22Rv1 (cell line): ENCODE measurements at regions not wholly inside any gene's neighbourhood (a gene's known extent, or its start where the extent isn't known, plus 50 kb on each side); places are given as distances from the start of the nearest gene placed in this dataset.

Experiments
- ZFX ChIP-seq: fragments of 450-650 bp; IDR thresholded peaks from 2 replicates; pipeline ENCODE4 v1.6.1; 2017; ENCODE audit warnings: antibody characterized with exemption, borderline replicate concordance
- TF ChIP-seq, protein P1 (sequence below): fragments of 450-650 bp; IDR thresholded peaks from 2 replicates; pipeline ENCODE4 v1.5.1; 2017; ENCODE audit warnings: mild to moderate bottlenecking

DNA sequence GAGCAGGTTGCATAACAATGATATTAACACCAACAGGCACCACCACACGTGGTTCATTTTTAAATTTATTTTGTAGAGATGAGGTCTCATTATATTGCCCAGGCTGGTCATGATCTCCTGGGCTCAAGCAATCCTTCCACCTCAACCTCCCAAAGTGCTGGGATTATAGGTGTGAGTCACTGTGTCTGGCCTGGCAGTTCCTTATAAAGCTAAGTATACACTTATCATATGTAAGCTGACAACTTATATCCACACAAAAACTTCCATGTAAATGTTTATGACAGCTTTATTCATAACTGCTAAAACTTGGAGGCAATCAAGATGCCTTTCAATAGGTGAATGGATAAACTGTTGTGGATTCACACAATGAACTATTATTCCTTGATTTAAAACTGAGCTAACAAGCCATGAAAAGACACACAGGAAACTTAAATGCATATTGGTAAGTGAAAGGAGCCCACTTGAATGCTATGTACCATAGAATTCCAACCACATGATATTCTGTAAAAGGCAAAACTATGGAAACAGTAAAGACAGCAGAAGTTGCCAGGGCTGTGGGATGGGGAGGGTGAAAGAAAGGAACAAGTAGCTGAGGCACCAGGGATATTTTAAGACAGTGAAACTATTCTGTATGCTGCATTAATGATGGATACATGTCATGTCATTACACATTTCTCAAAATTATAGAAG, 156.5 kb upstream of the KCNJ18 start:
- TF ChIP-seq, protein P1, sequence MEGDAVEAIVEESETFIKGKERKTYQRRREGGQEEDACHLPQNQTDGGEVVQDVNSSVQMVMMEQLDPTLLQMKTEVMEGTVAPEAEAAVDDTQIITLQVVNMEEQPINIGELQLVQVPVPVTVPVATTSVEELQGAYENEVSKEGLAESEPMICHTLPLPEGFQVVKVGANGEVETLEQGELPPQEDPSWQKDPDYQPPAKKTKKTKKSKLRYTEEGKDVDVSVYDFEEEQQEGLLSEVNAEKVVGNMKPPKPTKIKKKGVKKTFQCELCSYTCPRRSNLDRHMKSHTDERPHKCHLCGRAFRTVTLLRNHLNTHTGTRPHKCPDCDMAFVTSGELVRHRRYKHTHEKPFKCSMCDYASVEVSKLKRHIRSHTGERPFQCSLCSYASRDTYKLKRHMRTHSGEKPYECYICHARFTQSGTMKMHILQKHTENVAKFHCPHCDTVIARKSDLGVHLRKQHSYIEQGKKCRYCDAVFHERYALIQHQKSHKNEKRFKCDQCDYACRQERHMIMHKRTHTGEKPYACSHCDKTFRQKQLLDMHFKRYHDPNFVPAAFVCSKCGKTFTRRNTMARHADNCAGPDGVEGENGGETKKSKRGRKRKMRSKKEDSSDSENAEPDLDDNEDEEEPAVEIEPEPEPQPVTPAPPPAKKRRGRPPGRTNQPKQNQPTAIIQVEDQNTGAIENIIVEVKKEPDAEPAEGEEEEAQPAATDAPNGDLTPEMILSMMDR = no peak
- TF ChIP-seq ZFX = no peak
